GM19240 (cell line): ENCODE measurements at regions not wholly inside any gene's neighbourhood (a gene's known extent, or its start where the extent isn't known, plus 50 kb on each side); places are given as distances from the start of the nearest gene placed in this dataset.
"Not testable (repeated sequence)": the region's sequence is repeated elsewhere in the genome, so short reads cannot be mapped to it uniquely, and the experiment has no call there.

Experiments used
- DNase-seq: peaks from one replicate; pipeline ENCODE4 v3.0.0; 2011; ENCODE audit warnings: low spot score; ENCODE audit not compliant: insufficient read length

DNA sequence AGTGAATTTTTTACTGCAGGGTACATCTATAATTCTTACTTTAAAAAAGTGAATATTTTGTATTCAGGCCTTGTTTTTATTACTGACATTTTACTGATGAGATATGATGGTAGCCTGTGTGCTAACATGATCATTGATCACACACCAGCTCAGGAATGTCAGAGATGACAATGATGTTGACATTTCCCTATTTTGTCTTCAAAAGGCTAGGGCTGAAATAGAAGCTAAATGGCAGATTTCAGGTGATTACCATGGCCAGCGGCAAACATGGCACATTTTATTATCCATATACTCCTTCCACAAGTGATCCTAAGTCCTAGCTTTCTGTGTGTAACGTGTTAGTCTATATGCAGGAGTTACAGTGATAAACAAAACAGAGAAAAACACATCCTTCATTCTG, 544.3 kb upstream of the MIR17HG start:
- DNase-seq, result no peak

DNA sequence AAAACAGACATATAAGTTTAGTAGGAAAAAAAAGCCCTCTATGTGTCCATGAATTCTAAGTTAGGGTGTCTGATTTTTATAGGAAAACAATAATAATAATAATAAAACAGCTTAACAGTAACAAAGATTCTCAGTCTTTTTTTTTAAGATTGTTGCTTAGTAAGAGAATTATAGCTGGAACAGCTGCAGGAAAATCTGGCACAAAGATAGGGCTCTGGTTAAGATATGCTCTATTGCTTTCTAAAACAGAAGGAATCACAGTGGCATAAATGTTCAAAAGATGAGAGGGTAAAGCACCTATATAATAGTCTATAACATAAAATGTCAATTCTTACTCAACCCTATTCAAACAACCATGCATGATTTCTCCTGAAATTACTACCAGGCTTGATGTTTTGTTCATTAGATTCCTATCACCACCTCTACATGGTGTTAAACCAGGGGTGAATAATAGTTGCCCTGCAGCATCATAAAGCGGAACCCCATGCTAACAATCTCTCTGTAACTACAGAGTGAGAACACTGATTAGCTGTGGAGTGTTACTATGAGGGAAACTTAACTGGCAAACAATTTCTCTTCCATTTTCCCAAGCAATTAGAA, 541.4 kb upstream of the MIR17HG start:
- no peak for DNase-seq

DNA sequence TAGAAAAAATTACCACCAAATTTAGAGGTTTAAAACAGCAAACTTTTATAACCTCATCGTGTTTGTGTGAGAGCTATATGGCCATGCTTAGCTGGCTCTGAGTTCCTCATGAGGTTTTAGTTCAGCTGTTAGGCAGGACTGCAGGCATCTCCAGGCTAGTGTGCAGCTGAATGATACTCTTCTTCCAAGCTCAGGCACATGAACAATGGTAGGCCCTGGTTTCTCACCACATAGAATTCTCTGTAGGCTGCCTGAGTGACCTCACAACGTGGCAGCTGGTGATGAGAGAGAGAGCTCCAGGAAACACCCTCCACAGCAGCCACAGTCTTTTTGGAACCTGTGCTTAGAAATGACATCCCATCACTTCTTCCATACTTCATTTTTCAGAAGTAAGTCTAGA, 540.6 kb upstream of the MIR17HG start:
- no peak for DNase-seq

DNA sequence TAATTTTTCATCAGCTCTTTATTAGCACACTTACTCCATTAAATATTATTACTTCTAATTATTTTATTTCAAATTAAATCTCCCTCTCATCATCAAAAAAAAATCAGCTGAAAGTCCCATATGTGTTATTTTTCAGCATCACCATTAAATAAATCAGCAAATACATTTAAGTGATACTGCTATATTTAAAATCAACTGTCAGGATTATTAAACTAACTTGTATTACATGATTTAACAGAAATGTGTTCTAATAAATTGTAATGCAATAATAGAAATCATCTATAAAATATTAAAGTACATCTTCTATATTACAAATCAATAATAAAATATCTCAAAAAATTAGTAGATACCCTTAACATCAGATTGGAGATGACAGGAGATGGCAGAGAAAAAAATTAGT, 538.6 kb upstream of the MIR17HG start:
- DNase-seq, result no peak

DNA sequence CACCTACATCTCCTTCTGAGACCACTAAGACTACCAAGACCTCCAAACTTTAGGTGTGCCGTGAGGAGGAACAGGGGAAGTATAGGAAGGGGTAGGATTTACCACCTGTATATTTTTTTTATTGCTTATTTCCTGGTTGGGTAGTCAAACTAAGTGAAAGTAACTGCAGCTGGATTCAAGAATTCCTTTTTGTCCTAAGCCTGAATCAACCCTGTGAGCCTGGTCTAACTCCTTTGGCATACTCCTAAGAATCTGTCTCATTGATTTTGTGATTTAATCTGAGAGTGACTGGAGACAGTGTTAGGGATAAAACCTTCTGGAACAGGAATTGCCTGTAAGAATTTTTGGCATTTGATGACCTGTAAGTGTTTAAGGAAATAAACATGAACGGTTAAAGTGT, 523.5 kb upstream of the MIR17HG start:
- DNase-seq, result no peak

DNA sequence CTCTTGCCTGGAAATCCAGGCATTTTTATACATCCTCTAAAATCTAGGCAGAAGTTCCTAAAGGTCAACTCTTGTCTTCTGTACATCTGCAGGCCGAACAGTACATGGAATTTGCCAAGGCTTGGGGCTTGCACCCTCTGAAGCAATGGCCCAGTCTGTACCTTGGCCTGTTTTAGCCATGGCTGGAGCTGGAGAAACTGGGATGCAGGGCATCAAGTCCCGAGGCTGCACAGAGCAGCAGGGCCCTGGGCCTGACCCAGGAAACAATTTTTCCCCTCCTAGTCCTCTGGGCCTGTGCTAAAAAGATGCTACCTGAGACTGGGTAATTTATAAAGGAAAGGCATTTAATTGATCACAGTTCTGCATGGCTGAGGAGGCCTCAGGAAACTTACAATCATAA, 520.8 kb upstream of the MIR17HG start:
- DNase-seq, result no peak

DNA sequence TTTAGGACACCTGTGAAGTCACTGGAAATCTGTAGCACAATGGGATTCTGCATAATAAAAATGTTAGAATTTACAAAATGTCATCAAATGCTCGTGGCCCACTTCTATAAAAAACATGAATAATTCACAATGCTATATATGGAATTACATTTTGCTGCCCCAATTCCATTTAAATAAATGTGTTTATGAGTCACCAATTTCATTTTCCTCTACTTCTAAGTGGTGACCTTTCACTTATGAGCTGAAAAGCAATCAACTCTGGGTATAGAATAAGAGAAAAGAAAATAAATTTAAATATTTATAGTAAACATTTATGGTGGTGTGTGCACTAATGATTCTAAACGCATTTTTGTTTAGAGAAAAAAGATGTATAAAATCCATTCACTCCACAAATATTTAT, 516.7 kb upstream of the MIR17HG start:
- DNase-seq, result no peak

DNA sequence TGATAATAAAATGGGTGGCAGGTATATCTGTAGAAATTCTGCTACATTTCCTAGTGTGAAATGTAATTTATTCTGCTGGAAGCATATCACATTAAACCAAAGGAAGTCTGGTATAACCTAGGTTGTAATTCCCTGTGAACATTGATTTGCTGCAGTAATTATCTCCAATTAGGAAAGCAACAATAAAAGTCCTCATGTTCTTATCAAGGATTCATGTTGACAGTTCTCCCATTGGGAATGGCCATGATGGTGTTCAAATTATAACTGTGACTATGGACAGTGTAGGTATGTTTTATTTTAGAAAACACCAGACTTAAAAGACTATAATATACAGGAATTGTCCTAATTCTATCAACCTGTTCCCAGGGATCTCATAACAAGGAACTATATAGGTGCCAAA, 513.5 kb upstream of the MIR17HG start:
- DNase-seq, result no peak

DNA sequence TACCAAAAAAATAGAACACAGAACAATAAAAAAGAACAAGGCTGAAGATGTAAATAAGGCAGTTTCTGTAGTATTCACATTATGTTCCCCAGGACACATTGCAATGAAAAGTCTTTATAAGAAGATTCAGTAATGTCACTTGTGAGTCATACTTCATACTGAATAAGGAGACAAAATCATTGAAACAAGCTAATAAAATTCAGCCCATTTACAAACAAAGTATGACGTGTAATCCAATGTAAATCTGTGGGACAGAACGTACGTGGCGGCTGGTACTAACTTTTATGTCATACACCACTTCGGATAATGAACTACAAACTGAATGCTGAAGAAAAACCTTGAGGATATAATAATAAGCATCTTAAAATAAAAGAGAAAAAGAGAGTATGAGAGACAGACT, 512.8 kb upstream of the MIR17HG start:
- DNase-seq, result no peak

DNA sequence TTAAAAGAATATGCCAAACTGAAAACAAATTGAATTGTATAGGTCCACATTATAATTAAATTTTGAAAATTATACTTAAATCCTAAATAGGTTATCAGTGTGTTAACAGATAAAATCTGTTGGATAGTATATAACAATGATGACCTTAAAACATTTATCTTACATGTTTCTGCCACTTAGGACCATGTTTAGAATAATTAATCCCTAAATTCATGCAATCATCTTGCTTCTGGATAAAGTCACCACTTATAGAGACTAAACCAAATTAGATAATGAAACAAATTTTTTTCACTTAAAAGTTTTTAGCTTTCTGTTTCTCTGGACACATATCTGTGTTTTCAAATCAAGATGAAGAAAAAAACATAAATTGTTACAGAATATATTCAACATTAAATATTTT, 511.7 kb upstream of the MIR17HG start:
- no peak for DNase-seq

DNA sequence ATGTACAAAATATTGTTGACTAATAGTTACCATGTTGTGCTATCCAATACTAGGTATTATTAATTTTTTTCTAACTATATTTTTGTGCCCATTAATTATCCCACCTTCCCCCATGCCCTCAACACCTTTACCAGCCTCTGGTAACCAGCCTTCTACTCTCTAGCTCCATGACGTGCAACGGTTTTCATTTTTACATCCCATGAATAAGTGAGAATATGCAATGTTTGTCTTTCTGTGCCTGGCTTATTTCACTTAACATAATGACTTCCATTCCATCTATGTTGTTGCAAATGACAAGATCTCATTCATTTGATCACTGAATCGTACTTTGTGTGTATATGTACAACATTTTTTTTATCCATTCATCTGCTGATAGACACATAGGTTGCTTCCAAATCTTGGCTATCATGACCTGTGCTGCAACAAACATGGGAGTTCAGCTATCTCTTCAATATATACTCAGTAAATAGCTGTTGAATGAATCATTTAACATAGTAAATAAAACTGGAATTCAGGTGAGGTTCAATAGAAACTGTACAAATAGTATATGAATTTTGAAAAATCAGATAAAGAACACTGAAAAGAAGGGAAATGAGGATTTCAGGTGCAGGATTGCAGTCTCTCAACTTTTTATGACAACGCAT, 509.0 kb upstream of the MIR17HG start:
- no peak for DNase-seq

DNA sequence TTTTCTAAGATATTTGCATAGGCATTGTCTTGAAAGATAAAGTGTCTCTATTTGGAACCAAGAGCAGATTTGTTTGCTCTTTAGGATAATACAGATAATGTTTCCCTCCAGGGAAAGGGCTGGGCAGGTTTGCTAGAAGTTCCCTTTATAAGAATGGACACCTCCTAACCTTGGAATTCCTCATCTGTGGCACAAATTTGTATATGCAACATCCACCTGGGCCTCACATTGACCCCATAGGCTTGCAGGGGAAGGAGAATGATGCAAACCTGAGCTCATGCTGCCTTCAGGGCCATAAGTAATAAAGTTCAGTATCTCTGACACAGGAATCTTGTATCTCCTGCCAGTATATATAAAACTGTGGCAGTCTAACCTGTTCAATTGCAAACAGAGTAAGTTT, 508.4 kb upstream of the MIR17HG start:
- DNase-seq, result no peak

DNA sequence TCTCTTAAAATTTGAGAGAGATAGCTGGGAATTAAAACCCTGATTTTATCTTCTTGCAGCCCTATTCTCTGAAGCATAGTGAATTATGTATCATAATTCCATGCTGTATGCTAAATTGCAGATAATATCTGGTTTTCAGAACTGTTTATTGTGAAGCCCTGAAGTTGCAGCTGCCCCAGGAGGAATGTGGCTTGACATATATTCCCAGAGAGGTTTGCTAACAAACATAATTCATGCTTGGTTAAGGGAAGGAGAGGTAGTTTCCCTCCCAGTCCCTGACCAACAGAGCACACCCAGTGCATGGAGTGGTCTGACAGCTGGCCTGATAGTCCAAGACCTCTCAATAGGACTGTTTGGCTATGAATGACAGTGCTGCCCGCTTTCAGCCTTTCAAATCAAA, 500.6 kb upstream of the MIR17HG start:
- no peak for DNase-seq

DNA sequence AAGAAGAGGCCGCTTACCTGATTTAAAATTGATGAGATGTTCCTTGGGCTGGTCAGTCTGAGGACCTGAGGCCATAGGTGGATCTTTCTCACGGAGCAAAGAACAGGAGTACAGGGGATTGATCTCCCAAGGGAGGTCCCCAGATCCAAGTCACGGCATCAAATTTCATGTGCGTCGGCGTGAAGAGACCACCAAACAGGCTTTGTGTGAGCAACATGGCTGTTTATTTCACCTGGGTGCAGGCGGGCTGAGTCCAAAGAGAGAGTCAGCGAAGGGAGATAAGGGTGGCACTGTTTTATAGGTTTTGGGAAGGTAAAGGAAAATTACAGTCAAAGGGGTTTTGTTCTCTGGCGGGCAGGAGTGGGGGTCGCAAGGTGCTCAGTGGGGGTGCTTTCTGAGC, 493.8 kb upstream of the MIR17HG start:
- not testable (repeated sequence) for DNase-seq

DNA sequence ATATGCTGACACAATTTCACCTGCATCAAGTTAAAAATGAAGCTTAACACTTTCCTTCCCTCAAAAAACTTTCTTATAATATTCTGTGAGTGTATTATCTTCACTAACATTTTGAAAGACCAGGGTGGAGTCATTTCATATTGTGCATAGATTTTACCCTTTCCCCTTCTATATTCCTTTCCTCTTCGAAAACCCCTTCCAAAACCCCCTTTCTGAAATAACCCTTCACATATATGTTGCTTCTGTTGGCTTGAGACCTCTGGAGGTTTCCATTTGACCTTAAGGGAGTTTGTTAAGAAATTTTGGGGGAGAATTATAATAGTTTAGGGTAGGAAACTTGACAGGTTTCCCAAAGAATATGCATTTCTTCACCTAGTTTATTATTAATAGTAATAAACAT, 489.6 kb upstream of the MIR17HG start:
- DNase-seq, result no peak

DNA sequence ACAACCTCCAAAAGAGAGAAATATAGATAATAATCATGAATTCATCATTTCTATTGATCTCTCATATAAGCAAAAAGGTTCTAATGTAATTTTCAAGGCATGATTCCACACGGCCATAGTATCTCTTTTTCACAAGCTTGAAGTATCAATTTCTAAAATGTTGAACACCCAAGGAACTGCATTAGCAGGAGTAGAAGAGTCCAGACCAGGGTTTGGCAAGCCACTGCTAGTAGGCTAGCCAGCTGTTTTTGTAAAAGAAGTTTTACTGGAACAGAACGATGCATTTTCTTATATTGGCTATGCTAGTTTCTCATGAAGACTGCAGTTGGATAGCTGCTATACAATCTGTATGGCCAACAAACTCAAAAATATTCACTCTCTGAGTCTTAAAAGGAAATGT, 481.5 kb upstream of the MIR17HG start:
- DNase-seq, result no peak

DNA sequence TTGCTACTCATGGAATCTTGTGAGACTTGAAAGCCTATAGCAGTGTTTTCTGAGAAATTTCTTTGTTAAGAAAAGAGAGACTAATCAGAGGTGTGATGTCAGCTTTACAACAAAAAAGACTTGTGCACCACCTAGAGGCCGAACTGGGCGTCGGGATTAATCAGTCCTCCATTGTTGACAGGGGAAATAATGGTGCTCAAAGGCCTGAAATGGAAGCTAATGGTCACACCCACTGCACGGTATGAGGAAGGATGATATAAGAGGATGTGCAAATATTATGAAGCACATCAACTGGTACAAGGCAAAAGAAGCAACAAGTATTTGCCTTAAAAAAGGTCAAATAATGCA, 480.2 kb upstream of the MIR17HG start:
- no peak for DNase-seq

DNA sequence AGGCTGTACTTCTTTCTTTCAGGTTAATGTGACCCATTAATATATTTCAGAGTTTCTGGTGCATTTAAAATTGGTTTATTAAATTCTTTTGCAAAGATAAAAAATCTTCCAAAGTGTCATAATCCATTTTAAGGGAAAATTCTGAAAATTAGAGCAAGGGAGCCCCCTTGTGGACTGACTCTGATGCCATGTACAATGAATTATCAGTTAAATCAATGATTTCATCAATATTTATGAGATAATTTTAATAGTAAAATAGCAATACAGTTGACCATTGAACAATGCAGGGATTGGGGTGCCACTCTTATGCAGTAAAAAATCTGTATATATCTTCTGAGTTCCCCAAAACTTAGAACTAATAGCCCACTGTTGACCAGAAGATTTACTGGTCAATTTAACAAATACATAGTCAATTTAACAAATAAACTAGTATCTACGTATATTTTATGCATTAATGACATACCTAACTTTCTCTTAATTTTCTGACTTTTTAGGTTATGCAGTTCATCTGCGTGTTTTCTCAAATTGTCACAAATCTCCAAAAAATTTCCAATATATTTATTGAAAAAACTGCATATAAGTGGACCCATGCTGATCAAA, 479.1 kb upstream of the MIR17HG start:
- no peak for DNase-seq

DNA sequence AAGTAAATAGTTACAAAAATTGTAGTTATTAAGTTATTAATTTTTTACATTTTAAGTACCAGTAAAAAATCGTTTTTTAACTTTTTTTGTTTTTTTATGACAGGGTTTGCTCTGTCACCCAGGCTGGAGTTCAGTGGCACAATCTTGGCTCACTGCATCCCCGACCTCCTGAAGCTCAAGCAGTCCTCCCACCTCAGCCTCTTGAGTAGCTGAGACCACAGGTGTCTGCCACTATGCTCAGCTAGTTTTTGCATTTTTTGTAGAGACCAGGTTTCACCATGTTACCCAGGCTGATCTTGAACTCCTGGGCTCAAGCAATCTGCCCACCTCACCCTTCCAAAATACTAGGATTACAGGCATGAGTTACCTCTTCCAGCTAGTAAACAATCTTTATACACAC, 477.9 kb upstream of the MIR17HG start:
- no peak for DNase-seq

DNA sequence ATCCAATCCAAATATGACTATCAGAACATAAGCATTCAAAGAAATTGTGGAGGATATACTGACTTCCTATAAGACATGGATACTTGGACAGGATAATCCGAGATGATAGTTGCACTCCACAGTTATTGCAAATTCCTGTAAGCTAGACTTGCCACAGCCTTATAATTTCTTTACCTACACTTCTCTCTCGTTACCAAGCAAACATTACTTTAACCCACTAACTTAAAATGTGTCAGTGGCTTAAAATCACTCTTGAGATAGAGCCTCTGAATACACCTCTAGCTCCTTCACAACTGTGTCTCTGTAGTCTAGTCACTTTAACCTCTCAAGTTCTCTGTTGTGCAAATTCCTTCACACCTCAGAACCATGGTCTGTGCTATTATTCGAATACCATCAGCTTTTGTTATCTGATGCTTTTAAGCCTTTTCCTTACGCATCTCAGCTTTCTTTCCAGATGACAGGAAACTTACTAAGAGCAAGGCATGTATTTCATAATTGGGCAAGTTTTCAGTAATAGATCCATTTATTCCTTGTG, 474.9 kb upstream of the MIR17HG start:
- no peak for DNase-seq

DNA sequence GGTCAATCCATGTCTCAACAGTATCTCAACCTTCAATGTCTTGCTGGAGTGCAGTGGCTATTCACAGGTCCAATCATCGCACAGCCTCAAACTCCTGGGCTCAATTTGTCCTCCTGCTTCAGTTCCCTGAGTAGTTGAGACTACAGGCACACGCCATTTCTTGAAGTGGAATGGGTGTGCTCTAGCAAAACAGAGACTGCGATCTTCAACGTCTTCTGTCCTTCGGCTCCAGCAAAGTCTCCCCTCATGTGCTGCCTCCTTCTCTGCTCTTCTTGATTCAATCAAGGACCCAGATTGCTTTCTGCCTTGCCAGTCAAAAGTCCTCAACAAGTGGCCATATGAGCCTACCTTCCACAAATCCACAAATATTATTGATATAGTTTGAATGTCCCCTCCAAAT, 466.7 kb upstream of the MIR17HG start:
- no peak for DNase-seq

DNA sequence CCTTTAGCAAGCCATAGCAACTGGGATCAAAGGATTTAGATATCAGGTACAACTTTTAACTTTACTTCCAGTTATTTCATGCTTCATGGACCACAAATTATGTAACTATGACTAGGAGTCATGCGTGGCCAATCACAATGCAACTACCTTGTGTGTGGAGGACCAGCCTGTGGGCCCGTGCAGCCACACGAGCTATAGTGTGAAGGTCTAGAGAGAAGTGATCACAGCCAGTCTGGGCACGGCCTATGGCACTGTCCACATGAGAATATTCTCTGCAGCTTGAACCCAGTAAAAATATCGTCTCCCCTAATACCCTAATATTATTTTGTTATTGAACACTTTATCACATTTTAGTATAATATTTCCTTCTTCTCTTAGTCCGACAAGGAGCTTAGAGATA, 464.9 kb upstream of the MIR17HG start:
- no peak for DNase-seq

DNA sequence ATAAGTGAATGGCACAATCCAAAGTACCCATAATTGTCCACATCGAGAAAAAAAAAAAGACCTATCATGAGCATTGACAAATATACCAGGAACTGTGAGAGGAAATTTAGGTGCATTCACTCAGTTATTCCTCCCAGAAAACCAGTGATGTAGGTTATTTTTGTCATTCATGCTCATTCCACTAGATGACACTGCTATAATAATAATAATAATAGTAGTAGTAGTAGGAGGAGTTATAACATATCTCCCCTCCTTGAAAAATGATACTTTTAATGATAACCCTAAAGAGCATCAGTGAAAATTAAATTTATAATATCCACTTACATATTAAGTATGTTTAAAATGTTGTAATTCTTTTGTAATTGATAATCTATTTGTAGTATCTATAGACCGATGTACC, 463.9 kb upstream of the MIR17HG start:
- DNase-seq, result no peak
